Amniotic epithelial cell (primary cell): ENCODE measurements at regions not wholly inside any gene's neighbourhood (a gene's known extent, or its start where the extent isn't known, plus 50 kb on each side); places are given as distances from the start of the nearest gene placed in this dataset.
"Not testable (repeated sequence)": the region's sequence is repeated elsewhere in the genome, so short reads cannot be mapped to it uniquely, and the experiment has no call there.

ENCODE experiments used
- DNase-seq: peaks from one replicate; pipeline ENCODE4 v3.0.0-alpha.2; 2010; ENCODE audit warnings: low read depth

DNA sequence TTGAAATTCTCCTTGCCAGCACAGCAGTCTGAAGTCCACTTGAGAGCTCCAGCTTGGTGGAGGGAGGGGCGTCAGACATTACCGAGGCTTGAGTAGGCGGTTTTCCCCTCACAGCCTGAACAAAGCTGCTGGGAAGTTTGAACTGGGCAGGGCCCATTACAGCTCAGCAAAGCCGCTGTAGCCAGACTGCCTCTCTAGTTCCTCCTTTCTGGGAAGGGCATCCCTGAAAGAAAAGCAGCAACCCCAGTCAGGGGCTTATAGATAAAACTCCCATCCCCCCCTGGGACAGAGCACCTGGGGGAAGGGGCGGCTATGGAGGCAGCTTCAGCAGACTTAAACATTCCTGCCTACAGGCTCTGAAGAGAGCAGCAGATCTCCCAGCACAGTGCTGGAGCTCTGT, 325.3 kb downstream of the GJA1 start:
- no peak for DNase-seq

DNA sequence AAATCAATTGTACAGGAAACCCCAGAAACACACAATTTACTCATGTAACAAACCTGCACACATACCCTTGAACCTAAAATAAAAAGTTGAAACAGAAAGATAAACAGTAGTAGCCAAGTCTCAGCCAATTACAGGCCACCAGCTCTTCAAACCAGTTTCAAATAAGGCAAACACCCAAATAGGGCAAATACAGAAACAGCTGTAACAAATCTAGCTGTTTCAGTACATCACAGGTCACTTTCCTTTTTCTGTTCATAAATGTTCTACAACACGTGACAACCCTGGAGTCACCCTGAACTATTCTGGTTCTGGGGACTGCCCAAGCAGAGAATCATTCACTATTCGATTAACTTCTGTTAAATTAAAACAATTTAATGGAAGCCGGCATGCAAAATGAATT, 329.0 kb downstream of the GJA1 start:
- DNase-seq, result no peak

DNA sequence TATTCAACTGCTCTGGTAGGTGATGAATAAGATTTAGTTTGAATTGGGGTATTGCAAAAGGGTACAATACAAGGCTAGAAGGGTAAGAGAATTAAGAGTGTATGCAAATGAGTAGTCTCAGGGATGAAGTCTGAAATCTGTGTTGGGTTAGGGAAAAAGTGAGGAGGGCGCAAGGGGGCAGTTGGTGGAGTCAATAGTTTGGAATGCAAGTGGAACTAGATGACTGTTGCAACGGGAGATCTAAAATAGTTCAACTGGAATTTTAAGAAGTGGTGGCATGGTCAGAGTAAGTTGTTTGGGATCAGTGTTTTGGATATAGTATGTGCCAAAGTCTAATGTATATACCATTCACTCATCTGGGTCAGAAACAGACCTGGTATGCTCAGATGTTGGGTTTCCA, 329.6 kb downstream of the GJA1 start:
- DNase-seq, result no peak

DNA sequence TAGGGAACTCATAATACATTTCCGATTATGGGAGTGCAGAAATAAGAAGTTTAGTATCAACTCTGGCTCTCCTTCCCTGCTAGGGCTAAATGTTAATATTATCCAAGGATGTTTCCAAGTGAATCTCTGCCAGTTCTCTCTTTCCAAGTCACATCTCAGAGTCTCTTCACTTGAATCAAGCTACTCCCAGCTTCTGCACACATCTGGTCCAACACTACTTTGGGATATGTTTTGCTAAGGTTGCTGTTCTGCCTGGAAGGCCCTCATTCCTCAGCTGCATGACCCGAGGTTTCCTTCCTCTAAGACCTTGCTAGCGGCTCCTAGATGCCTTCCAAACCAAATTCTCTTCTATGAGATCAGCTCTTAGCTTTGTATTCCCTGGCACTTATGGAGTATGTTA, 331.8 kb downstream of the GJA1 start:
- no peak for DNase-seq

DNA sequence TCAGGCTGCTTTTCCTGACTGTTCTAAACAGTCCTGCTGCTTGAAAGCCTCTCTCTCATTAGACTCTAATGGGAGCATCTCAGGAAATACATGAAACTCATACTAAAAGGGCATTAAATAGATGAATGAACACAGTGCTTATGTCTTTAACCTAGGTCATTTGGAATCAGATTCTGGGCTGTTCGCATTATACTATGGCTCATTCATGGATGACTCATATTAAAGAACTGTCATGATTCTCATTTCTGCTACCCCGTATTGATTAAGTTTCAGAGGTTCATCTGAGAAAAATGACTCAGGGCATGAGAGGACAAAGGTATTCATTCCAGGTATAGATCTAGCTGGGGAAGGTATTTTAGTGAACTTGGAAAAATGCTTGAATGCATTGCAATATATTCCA, 335.5 kb downstream of the GJA1 start:
- DNase-seq, result no peak

DNA sequence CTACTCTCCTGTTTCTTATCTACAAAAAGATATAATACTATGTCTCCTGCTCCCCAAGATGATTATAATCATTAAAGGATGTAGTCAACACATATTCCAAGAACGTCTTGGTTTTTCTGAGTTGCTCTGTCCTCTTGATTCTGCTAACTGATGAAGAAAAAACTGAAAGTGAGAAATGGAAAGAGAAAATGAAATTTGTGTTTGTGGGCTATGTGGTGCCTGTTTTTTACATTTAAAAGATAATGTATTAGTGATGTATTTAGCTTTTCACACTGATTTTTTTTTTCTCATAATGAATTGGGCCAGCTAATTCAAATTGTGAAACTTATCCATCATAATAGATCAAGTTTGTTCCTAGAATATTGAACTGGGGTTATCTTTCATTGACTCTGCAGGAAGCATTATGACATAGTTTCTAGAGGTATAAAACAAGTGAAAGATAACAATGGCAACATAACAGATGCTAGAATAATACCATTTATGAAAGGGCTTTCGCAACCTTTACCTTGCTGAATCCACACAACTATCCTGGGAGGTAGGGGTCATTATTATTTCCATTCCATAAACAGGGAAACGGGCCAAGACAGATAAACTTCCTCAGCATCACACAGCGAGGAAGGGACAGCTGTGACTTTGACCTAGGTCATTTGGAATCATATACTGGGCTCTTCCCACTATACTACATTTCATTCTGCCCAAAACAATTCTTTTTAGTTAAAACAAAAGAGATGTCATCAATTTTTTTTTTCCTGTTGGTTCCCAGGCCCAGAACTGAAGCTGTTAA, 336.7 kb downstream of the GJA1 start:
- DNase-seq, result no peak

DNA sequence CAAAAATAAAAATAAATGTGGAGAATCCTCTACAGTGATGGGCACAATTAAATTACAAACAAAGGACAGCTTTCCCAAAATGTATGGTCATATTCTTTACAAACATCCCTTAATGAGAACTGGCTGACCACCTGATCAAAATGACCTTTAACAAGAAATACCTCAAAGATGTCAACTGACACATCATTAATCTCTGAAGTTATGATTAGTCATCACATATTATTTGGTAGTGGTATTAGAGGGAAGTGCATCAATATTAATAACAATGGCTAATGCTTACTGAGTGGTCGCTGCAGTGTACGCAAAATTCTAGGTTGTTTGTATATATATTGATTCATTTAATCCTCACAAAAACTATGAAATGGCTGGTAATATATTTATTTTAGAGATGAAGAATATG, 340.6 kb downstream of the GJA1 start:
- DNase-seq, result no peak

DNA sequence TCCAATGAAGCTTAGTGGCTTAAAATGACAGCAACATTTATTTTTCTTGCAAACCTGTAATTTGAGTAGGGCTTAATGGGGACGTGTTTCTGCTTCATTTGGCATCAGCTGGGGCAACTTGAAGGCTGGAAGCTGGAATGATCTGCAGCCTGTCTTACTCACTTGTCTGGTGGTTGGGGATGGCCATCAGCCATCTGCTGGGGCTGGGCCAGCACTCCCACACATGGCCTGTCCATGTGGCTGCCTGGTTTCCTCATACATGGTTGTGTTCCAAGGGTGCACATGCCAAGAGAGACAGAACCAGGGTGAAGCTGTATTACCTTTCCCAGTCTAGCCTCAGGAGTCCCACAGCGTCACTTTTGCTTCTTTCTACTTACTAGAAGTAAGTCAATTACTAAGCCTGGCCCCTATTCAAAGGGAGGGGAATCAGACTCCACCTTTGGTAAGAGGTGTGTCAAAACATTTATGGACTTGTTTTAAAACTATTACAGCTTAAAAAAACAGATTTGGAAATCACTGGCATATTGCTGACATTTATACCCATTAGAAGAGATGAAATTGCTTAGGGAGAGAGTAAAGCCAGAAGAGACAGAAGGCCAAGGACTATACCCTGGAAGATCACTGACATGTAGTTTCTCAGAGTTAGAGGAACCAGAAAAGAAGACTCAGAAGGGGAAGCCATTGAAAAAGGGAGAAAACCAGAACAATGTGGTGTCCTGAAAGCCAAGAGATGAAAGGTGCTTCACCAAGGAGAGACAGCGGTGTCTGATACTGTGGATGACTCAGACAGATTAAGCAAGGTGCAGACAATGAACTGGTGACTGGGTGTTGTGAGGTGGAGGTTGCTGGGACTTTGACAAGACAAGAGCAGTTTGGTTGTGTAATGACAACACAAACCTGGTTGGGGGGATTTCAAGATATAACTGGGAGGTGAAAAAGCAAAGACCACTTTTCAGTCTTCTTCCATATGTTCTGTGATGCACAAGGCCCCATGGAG, 345.2 kb downstream of the GJA1 start:
- DNase-seq, result peak; percentile 90

DNA sequence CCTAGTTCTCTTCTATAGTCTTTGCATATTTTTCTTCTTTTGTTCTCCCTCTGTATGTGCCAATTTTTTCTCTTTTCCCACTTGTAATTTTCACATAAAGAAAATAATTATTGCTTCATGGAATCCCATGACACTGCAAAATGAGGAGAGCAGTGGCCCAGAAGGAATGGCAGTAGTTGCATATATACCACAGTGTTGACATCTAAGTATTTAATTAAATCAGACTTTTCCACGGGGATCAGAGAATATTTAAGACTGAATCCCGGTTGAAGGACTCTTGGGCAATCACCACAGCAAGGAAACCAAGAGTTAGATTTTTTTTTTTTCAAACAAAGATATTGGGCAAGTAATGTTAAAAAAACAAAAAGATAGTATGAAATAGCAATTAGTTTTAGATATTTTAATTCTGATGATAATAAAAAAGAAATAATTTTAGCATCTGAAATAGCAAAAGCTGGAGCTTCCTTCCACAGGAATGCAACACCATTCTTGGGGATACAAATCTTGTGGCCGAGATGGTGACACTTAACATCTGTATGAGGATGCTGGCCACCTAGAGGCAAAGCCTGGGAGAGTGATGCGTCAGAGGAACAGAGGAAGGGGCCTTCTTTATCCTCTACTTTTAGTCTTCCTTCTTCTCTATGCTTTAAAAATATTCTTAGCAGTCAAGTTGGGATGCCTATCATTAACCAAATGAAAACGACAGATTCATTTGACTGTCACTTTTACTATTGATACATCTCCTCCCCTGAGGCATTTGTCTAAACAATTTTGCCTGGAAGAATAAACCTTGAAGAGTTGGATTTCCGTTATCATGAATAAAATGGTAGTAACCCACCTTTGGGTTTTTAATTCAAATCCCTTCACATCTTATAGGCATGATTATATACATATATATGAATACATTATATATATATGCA, 356.2 kb downstream of the GJA1 start:
- peak; percentile 74 for DNase-seq

DNA sequence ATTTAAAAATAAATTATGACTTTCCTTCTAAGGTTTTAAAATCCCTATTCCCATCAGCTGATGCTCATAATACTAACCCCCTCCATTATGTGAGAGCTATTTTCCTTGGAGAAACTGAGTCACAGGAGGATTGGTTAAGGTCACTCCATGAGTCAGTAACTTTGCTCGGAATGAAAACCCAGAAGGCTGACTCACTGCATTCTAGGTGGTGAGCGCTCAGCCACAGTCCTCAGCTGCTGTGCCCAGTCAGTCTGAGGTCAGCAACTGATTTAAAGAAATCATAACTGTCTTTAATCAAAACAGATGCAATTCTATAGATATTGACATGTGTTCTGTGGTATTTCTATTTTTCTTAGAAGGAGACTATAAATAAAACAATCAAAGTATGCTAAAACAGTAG, 359.2 kb downstream of the GJA1 start:
- peak; percentile 93 for DNase-seq

DNA sequence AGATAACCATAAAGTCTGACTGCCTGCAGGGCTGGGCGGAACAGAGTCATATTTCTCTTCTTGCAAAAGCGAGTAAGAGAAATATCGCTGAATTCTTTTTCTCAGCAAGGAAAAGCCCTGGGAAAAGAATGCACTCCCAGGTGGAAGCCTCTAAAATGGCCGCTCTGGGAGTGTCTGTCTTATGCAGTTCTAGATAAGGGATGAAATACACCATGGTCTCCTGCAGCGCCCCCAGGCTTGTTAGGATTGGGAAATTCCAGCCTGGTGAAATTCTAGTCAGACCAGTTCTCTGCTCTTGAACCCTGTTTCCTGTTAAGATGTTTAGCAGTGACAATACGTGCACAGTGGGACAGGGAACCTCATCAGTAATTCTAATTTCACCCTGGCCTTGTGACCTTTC, 362.2 kb downstream of the GJA1 start:
- DNase-seq, result not testable (repeated sequence)

DNA sequence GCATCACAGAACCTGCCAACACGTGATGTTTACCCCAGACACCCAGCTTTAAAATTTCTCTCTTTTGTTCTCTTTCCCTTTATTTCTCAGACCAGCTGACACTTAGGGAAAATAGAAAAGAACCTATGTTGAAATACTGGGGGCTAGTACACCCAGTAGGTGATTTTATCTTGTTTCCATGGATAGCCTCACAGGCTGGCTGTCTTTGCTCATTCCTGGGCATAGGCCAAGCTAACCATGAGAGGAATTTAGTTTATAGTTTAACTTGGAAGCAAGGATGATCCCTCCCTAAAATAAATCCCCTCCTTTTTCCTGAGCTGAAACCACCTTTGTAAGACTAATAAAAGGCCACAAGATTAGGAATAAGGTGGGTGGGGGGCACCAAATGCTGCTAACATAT, 362.7 kb downstream of the GJA1 start:
- DNase-seq, result not testable (repeated sequence)

DNA sequence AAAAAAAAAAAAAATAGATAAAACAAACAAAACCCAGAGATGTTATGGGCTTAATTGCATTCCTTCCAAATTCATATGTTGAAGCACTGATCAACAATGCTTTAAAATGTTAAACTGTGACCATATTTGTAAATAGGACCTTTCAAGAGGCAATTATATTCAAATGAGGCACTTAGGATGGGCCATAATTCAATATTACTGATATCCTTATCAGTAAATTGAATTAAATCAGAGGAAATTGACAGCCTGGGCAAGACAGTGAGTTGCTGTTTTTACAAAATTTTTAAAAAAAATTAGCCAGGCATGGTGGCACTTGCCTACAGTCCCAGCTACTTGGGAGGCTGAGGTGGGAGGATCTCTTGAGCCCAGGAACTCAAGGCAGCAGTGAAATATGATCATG, 364.1 kb downstream of the GJA1 start:
- no peak for DNase-seq

DNA sequence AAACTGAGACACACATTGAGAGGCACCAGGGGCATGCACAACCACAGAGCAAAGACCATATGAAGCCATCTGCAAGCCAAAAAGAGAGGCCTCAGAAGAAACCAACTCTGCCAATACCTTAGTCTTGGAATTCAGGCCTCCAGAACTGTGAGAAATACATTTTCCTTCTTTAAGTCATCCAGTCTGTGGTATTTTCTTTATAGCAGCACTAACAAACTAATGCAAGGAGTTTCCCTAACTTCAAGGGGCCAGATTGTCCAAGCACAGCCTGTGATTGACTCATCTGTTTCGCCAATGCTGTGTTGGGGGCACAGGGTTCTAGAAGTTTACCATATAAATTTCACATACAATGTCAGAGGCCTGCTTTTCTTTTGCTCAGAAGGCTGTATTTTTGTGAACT, 364.6 kb downstream of the GJA1 start:
- DNase-seq, result no peak

DNA sequence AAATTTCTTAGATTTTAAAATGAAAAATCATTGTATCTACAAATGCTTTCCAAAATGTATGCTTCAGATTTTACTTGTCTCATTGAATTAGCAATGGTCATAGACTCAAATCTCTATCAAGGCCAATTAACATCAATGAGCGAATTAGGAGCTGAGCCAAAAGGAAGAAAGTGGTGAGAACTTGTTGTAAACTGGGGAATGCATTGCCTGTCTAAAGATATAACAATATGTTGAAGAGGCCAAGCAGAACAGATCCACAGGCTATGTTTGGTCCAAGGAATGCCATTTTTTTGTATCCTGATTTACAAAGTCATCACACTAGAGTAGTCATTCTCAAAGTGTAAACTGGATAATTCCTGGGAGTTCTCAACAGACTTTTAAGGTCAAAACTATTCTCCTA, 370.7 kb downstream of the GJA1 start:
- DNase-seq, result no peak

DNA sequence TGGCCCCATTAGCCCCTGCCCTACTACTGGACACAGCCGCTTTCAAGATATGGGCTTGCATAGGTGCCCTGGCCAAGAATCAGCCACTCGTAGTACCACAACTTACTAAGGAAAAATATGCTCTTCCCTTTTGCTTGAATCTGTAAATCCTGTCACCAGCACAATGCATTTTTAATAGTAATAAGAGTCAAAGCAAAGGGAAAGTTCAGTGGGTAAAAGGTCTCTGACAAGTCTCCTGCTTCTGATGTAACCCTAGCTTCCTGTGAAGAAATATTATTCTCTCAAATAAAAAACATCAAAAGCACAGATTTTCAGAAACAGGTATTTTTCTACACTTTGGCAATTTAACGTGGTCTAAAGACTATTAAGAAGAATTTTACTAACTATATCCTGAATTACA, 373.8 kb downstream of the GJA1 start:
- peak; percentile 17 for DNase-seq

DNA sequence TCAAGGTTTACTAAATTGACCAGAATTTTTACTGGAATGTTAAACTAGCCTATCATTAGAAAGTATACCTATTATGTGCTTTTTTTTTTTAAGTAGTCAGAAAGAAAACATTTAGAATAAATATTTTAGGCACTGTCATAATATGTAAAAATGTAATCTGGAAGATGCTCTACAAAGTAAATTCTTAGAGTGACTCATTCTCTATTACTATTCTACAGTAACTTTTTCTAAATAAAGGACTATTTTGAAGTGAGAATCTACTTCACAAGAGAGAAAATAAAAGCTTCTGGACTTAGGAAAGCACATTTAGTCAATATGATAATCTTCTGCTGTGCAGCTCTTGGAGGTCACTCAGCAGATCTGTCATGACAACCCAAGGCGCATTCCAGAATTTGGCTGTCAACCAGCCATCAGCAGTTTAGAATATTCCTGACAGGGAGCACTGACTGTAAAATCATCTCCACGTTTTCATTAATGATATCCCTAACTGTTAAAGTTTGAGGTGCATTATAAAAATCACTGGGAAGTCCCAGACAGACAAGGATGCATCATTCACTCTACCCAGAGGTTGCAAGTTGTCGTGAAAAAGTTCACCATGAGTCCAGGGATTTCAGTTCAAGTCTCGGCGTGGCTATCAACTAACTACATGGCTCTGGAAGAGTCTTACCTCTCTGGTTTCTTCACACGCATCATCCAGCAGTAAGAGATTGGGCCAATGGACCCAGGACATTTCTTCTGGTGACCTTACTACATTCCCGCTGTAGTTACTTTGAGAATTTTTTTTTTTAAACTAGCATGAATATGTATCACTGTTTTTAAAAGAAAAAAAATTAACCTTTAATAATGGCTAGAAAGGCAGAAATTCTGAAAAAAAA, 374.9 kb downstream of the GJA1 start:
- no peak for DNase-seq

DNA sequence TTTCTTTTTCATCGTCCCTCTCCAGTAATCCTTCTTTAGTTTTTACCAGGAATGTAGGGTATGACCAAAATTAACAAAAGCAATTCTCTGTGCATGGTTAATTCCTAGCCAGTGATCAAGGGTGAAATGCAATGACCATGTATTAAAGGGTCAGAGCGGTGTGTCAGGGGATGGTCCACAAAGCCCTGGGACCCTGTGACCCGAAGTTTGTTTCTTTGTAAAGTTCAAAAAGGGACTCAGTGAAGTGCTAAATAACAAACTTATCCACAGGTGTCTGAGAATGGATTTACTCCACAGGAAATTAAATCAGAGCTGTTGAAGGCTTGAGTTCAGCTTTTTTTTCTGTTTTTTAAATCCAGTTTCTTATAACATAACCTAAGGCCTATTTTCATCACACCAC, 375.7 kb downstream of the GJA1 start:
- no peak for DNase-seq

DNA sequence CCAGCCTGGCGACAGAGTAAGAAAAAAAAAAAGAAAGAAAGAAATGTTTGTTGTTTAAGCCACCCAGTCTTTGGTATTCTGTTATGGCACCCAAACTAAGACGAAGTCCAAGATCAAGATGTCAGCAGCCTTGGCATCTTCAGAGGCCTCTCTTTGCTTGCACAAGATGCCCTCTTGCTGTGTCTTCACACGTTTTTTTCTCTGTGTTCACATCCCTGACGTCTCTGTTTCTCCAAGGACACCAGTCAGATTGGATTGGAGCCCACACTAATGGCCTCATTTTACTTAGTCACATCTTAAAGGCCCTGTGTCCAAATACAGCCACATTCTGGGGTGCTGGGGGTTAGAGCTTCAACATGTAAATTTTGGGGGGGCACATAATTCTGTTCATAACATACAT, 380.9 kb downstream of the GJA1 start:
- DNase-seq, result peak; percentile 90

DNA sequence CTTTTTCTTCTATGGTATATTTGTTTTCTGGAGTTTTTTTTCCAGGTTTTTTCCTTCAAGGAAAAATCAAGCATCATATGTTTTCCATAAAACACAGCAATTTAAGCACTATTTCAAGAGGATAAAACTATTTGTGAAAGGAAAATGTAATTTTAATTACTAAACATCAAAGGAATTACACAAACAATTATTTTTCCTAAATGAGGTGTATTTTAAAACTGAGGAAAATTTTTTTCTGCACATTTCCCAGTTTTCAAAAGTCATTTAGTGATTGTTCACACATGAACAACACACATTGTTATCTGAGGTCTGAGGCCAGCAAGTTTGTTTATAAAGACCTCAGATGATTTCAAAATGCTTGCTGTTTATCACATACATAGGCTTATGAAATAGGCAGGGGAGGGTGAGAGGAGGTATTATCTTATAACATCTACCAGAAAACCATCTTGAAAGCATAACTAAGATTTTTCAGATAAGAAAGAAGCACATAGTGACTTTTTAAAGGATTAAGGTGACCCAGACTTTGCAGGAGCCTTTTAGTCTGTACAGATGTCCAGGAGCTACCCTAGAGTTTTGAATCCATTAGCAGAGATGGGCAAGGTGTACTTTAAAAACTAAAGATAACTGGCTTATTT, 381.6 kb downstream of the GJA1 start:
- DNase-seq, result peak; percentile 98

DNA sequence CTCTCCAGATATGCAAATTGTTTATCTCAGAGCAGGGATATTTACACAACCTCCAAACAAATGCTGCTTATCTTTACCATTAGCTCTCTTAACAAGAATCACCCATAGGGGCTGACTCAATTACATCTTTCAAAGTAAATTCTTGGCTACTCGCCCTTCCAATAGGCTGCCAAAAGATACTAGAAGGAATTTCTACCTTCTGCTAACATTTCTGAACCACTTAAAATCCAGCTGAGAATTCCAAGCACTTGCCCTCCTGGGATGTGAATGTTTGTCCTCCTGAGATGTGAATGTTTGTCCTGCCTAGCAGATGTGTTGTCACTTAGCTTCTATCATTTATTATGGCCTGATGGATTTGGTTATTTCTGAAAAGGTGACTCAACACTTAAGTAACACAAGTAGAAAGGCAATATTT, 388.0 kb downstream of the GJA1 start:
- peak; percentile 78 for DNase-seq
